Stimulated activated memory B cell treated with anti-CD40 and anti-IgM and Interleukin-4, amounts not matched to agents 10 μg/mL and 1 μg/mL and 100 μg/mL, for 72 hours (primary cell): ENCODE measurements at regions not wholly inside any gene's neighbourhood (a gene's known extent, or its start where the extent isn't known, plus 50 kb on each side); places are given as distances from the start of the nearest gene placed in this dataset.
A peak's percentile ranks its signal among the peaks of the same experiment; 100 is the strongest.

Experiments
- ATAC-seq: fragments of 150-1000 bp; cut with Tn5 transposase; 2 replicates; pipeline ENCODE4 v1.10.0; 2021
- H3K27ac Mint-ChIP-seq: one replicate; pipeline ENCODE4 v1.8.0; 2022; ENCODE audit warnings: mild to moderate bottlenecking, mixed read lengths
- H3K27me3 Mint-ChIP-seq: one replicate; pipeline ENCODE4 v1.8.0; 2022; ENCODE audit warnings: mixed read lengths
- H3K36me3 Mint-ChIP-seq: one replicate; pipeline ENCODE4 v1.8.0; 2022; ENCODE audit warnings: mixed read lengths
- H3K4me1 Mint-ChIP-seq: one replicate; pipeline ENCODE4 v1.8.0; 2022; ENCODE audit warnings: mixed read lengths
- H3K4me3 Mint-ChIP-seq: one replicate; pipeline ENCODE4 v1.8.0; 2022; ENCODE audit warnings: mild to moderate bottlenecking, moderate library complexity, mixed read lengths
- H3K9me3 Mint-ChIP-seq: one replicate; pipeline ENCODE4 v1.8.0; 2022; ENCODE audit warnings: mixed read lengths

- Mint-ChIP-seq H3K4me3 (no peak overlapping the region), H3K27me3 (no peaks in the 10 kb centered on the region), H3K27ac (no peak overlapping the region), H3K36me3 (no peaks in the 10 kb centered on the region), H3K9me3 (no peaks in the 10 kb centered on the region), H3K4me1 (no peaks in the 10 kb centered on the region)
- ATAC-seq = no peak
Measured at GRCh38 chr10:128722947-128723346, 596.7 kb upstream of the MKI67 start.

- no peak for ATAC-seq
- H3K4me1 Mint-ChIP-seq = no peaks in the 10 kb centered on the region
- no peaks in the 10 kb centered on the region for H3K27me3 Mint-ChIP-seq
- H3K36me3 Mint-ChIP-seq = no peaks in the 10 kb centered on the region
- no peaks in the 10 kb centered on the region for H3K9me3 Mint-ChIP-seq
- no peak overlapping the region for H3K4me3 Mint-ChIP-seq
- H3K27ac Mint-ChIP-seq = no peak overlapping the region
Measured at GRCh38 chr10:128723631-128724205, 597.5 kb upstream of the MKI67 start.

- no peak overlapping the region for H3K4me3 Mint-ChIP-seq
- no peak overlapping the region for H3K27ac Mint-ChIP-seq
- no peaks in the 10 kb centered on the region for H3K36me3 Mint-ChIP-seq
- H3K4me1 Mint-ChIP-seq = no peaks in the 10 kb centered on the region
- H3K27me3 Mint-ChIP-seq = no peaks in the 10 kb centered on the region
- no peak for ATAC-seq
- no peaks in the 10 kb centered on the region for H3K9me3 Mint-ChIP-seq
Measured at GRCh38 chr10:128725531-128725930, 599.3 kb upstream of the MKI67 start.

- ATAC-seq = no peak
- no peaks in the 10 kb centered on the region for H3K36me3 Mint-ChIP-seq
- H3K27ac Mint-ChIP-seq = no peak overlapping the region
Measured at GRCh38 chr10:128727114-128727513, 600.9 kb upstream of the MKI67 start.

GRCh38 chr10:128729910-128730420 is 603.7 kb upstream of the MKI67 start:
- Mint-ChIP-seq H3K4me3 (no peak overlapping the region), H3K27me3 (no peaks in the 10 kb centered on the region), H3K27ac (no peak overlapping the region), H3K9me3 (no peaks in the 10 kb centered on the region), H3K4me1 (no peaks in the 10 kb centered on the region), H3K36me3 (no peaks in the 10 kb centered on the region)
- ATAC-seq = peak; percentile 22

More at GRCh38 chr10:128727114-128727513, 600.9 kb upstream of the MKI67 start:
- H3K27me3 Mint-ChIP-seq = no peaks in the 10 kb centered on the region
- no peaks in the 10 kb centered on the region for H3K4me1 Mint-ChIP-seq
- H3K4me3 Mint-ChIP-seq = no peak overlapping the region
- no peaks in the 10 kb centered on the region for H3K9me3 Mint-ChIP-seq

GRCh38 chr10:128730922-128731321 is 604.7 kb upstream of the MKI67 start:
- H3K4me3 Mint-ChIP-seq = no peak overlapping the region
- H3K27me3 Mint-ChIP-seq = no peaks in the 10 kb centered on the region
- no peak for ATAC-seq
- no peaks in the 10 kb centered on the region for H3K9me3 Mint-ChIP-seq
- H3K36me3 Mint-ChIP-seq = no peaks in the 10 kb centered on the region
- no peaks in the 10 kb centered on the region for H3K4me1 Mint-ChIP-seq
- H3K27ac Mint-ChIP-seq = no peak overlapping the region

- no peak for ATAC-seq
- Mint-ChIP-seq H3K27me3 (no peaks in the 10 kb centered on the region), H3K27ac (no peak overlapping the region), H3K4me3 (no peak overlapping the region), H3K36me3 (no peaks in the 10 kb centered on the region), H3K9me3 (no peaks in the 10 kb centered on the region), H3K4me1 (no peaks in the 10 kb centered on the region)
Measured at GRCh38 chr10:128734161-128734560, 607.9 kb upstream of the MKI67 start.

- Mint-ChIP-seq H3K27me3 (no peaks in the 10 kb centered on the region), H3K4me1 (no peaks in the 10 kb centered on the region), H3K27ac (no peak overlapping the region), H3K36me3 (no peaks in the 10 kb centered on the region), H3K4me3 (no peak overlapping the region), H3K9me3 (no peaks in the 10 kb centered on the region)
- no peak for ATAC-seq
Measured at GRCh38 chr10:128734734-128735133, 608.5 kb upstream of the MKI67 start.

- H3K9me3 Mint-ChIP-seq = no peaks in the 10 kb centered on the region
- ATAC-seq = no peak
- H3K27ac Mint-ChIP-seq = no peak overlapping the region
- H3K4me3 Mint-ChIP-seq = no peak overlapping the region
- H3K4me1 Mint-ChIP-seq = no peaks in the 10 kb centered on the region
- no peaks in the 10 kb centered on the region for H3K27me3 Mint-ChIP-seq
- H3K36me3 Mint-ChIP-seq = no peaks in the 10 kb centered on the region
Measured at GRCh38 chr10:128735996-128736395, 609.8 kb upstream of the MKI67 start.

- Mint-ChIP-seq H3K36me3 (no peaks in the 10 kb centered on the region), H3K4me1 (no peaks in the 10 kb centered on the region), H3K27me3 (no peaks in the 10 kb centered on the region), H3K4me3 (no peak overlapping the region), H3K9me3 (no peaks in the 10 kb centered on the region), H3K27ac (no peak overlapping the region)
- ATAC-seq = no peak
Measured at GRCh38 chr10:128738386-128738915, 612.2 kb upstream of the MKI67 start.

- no peaks in the 10 kb centered on the region for H3K27me3 Mint-ChIP-seq
- H3K9me3 Mint-ChIP-seq = no peaks in the 10 kb centered on the region
- no peak for ATAC-seq
- H3K4me1 Mint-ChIP-seq = no peaks in the 10 kb centered on the region
- H3K4me3 Mint-ChIP-seq = no peak overlapping the region
- H3K27ac Mint-ChIP-seq = no peak overlapping the region
- H3K36me3 Mint-ChIP-seq = no peaks in the 10 kb centered on the region
Measured at GRCh38 chr10:128739930-128740329, 613.7 kb upstream of the MKI67 start.

GRCh38 chr10:128741180-128741579 is 615.0 kb upstream of the MKI67 start:
- Mint-ChIP-seq H3K27me3 (no peaks in the 10 kb centered on the region), H3K4me1 (no peaks in the 10 kb centered on the region), H3K27ac (no peak overlapping the region), H3K4me3 (no peak overlapping the region), H3K36me3 (no peaks in the 10 kb centered on the region), H3K9me3 (no peaks in the 10 kb centered on the region)
- ATAC-seq = no peak

GRCh38 chr10:128741680-128742079 is 615.5 kb upstream of the MKI67 start:
- H3K36me3 Mint-ChIP-seq = no peaks in the 10 kb centered on the region
- ATAC-seq = no peak
- no peaks in the 10 kb centered on the region for H3K9me3 Mint-ChIP-seq
- H3K27ac Mint-ChIP-seq = no peak overlapping the region
- H3K4me3 Mint-ChIP-seq = no peak overlapping the region
- no peaks in the 10 kb centered on the region for H3K27me3 Mint-ChIP-seq
- H3K4me1 Mint-ChIP-seq = no peaks in the 10 kb centered on the region

GRCh38 chr10:128744092-128744491 is 617.9 kb upstream of the MKI67 start:
- H3K36me3 Mint-ChIP-seq = no peaks in the 10 kb centered on the region
- no peak overlapping the region for H3K4me3 Mint-ChIP-seq
- ATAC-seq = no peak
- no peaks in the 10 kb centered on the region for H3K4me1 Mint-ChIP-seq
- no peaks in the 10 kb centered on the region for H3K27me3 Mint-ChIP-seq
- H3K27ac Mint-ChIP-seq = no peak overlapping the region
- H3K9me3 Mint-ChIP-seq = no peaks in the 10 kb centered on the region

GRCh38 chr10:128744811-128745305 is 618.6 kb upstream of the MKI67 start:
- no peaks in the 10 kb centered on the region for H3K4me1 Mint-ChIP-seq
- no peaks in the 10 kb centered on the region for H3K27me3 Mint-ChIP-seq
- H3K27ac Mint-ChIP-seq = no peak overlapping the region
- no peaks in the 10 kb centered on the region for H3K9me3 Mint-ChIP-seq
- no peaks in the 10 kb centered on the region for H3K36me3 Mint-ChIP-seq
- no peak for ATAC-seq
- no peak overlapping the region for H3K4me3 Mint-ChIP-seq

- H3K27ac Mint-ChIP-seq = no peak overlapping the region
- H3K4me1 Mint-ChIP-seq = no peaks in the 10 kb centered on the region
- no peak for ATAC-seq
- no peaks in the 10 kb centered on the region for H3K27me3 Mint-ChIP-seq
- H3K9me3 Mint-ChIP-seq = no peaks in the 10 kb centered on the region
- H3K4me3 Mint-ChIP-seq = no peak overlapping the region
- no peaks in the 10 kb centered on the region for H3K36me3 Mint-ChIP-seq
Measured at GRCh38 chr10:128747582-128748346, 621.5 kb upstream of the MKI67 start.
